Upper lobe of right lung (tissue), 1 donor: ENCODE measurements at regions not wholly inside any gene's neighbourhood (a gene's known extent, or its start where the extent isn't known, plus 50 kb on each side); places are given as distances from the start of the nearest gene placed in this dataset.

Experiments
- ATAC-seq: fragments of 200-7000 bp; cut with Tn5 transposase; one replicate; pipeline ENCODE4 v1.9.1; 2020; ENCODE audit warnings: mild to moderate bottlenecking, moderate library complexity
- DNase-seq: peaks from one replicate; pipeline ENCODE4 v3.0.0-alpha.2; 2020
- H3K27ac ChIP-seq: fragments of 200-600 bp; one replicate; pipeline ENCODE4 v1.8.0; 2022
- H3K27me3 ChIP-seq: fragments of 200-600 bp; one replicate; pipeline ENCODE4 v1.8.0; 2022; ENCODE audit warnings: mild to moderate bottlenecking
- H3K36me3 ChIP-seq: fragments of 200-600 bp; one replicate; pipeline ENCODE4 v1.8.0; 2022
- H3K4me1 ChIP-seq: fragments of 200-600 bp; one replicate; pipeline ENCODE4 v1.8.0; 2022
- H3K4me3 ChIP-seq: fragments of 200-600 bp; one replicate; pipeline ENCODE4 v1.8.0; 2022; ENCODE audit warnings: mild to moderate bottlenecking
- H3K9me3 ChIP-seq: fragments of 200-600 bp; one replicate; pipeline ENCODE4 v1.8.0; 2022
- intact Hi-C: fragments of 100-400 bp; cut with DNase I; formaldehyde crosslinking; loops from one replicate; pipeline ENCODE4 v1.11.0; 2022
- TF ChIP-seq, protein P1 (sequence below): fragments of 200-600 bp; IDR thresholded peaks from one replicate; pipeline ENCODE4 v1.8.0; 2022; ENCODE audit warnings: antibody characterized with exemption
- donor health status: DM: no; HTN: yes; CAD: no; lungs with severe emphysema.

DNA sequence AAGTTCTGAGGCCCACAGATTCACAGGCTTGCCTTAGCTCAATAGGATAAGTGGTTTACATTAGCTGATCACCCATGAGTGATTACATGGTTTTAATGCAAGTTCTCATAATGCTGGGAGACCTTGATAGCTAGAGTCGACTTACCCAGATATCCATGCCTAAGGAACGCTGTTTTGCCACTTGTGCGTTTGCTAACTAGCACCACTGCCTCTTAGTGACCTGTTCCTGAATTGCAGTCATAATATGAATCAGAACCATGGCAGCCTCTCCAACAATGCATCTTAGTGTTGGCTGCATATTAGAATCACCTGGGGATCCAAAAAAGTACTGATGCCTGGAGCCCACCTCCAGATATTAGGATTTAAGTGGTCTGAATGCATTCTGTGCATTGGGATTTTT, 251.1 kb upstream of the CDH5 start:
- no peaks in the 10 kb centered on the region for H3K4me1 ChIP-seq
- no peak for DNase-seq
- no peaks in the 10 kb centered on the region for H3K36me3 ChIP-seq
- intact Hi-C loops = no loop called here
- H3K27ac ChIP-seq = no peak overlapping the region
- ATAC-seq = no peak
- H3K4me3 ChIP-seq = no peak overlapping the region
- H3K27me3 ChIP-seq = no peaks in the 10 kb centered on the region
- H3K9me3 ChIP-seq = no peaks in the 10 kb centered on the region
- TF ChIP-seq, protein P1, sequence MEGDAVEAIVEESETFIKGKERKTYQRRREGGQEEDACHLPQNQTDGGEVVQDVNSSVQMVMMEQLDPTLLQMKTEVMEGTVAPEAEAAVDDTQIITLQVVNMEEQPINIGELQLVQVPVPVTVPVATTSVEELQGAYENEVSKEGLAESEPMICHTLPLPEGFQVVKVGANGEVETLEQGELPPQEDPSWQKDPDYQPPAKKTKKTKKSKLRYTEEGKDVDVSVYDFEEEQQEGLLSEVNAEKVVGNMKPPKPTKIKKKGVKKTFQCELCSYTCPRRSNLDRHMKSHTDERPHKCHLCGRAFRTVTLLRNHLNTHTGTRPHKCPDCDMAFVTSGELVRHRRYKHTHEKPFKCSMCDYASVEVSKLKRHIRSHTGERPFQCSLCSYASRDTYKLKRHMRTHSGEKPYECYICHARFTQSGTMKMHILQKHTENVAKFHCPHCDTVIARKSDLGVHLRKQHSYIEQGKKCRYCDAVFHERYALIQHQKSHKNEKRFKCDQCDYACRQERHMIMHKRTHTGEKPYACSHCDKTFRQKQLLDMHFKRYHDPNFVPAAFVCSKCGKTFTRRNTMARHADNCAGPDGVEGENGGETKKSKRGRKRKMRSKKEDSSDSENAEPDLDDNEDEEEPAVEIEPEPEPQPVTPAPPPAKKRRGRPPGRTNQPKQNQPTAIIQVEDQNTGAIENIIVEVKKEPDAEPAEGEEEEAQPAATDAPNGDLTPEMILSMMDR = no peak

DNA sequence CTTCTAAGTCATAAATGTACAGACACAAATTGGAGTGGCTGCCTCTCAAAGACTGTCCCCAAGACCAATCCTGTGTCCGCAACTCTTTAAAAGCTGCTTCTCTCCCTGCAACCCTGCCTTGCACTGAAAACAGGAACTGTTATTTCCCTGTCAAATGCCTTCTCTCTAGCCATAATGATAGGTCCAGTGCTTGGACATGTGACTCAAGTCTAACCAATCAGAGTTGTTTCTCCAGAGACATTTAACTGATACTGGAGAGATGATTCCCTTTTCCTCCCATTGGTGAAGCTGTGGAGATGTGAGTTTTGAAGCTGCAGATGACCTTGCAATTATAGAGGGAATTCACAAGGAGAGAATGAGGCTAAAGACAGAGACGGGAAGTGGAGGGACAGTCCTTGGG, 253.3 kb upstream of the CDH5 start:
- TF ChIP-seq, protein P1 = no peak
- H3K27ac ChIP-seq = no peak overlapping the region
- intact Hi-C loops = no loop called here
- H3K4me3 ChIP-seq = no peak overlapping the region
- no peak for DNase-seq
- no peaks in the 10 kb centered on the region for H3K4me1 ChIP-seq
- H3K27me3 ChIP-seq = no peaks in the 10 kb centered on the region
- no peaks in the 10 kb centered on the region for H3K9me3 ChIP-seq
- no peak for ATAC-seq
- H3K36me3 ChIP-seq = no peaks in the 10 kb centered on the region

DNA sequence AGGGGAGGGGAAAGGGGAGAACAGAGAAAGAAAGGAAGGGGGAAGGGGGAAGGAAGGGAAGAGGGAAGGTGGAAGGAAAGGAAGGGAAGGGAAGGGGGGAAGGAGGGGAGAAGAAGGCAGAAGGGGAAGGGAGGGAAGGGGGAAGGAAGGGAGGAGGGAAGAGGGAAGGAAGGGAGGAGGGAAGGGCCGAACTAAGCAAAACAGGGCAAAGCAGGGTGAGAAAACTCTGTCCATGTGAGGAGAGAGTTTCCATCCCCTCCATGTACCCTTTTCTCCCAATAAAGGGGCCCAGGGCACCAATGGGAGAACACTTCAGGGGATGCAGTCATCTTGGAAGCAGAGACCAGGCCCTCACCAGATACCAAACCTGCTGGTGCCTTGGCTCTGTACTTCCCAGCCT, 256.8 kb upstream of the CDH5 start:
- no peak overlapping the region for H3K4me3 ChIP-seq
- no peak overlapping the region for H3K27ac ChIP-seq
- H3K27me3 ChIP-seq = no peaks in the 10 kb centered on the region
- intact Hi-C loops = no loop called here
- no peaks in the 10 kb centered on the region for H3K4me1 ChIP-seq
- TF ChIP-seq, protein P1 = no peak
- no peak for ATAC-seq
- no peaks in the 10 kb centered on the region for H3K36me3 ChIP-seq
- DNase-seq = no peak
- no peaks in the 10 kb centered on the region for H3K9me3 ChIP-seq

DNA sequence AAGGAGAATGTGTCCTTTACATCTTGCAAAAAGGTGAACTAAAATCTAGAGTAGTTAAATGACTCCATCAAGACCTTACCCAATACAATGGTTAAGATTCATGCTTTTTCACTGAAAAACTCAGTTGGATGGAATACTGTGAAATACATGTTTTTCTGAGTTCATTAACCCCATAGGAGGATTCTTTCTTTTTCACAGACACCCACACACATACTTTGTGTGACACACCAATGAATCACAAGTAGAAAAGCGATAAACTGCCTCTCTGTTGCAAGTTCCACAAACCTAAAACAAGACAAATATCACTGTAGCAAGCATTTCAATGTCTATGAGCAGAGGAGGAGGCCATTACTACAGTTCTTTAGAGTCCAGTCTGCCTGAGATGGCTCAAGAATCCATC, 258.8 kb upstream of the CDH5 start:
- Histone ChIP-seq H3K36me3 (no peaks in the 10 kb centered on the region), H3K9me3 (no peaks in the 10 kb centered on the region), H3K27ac (no peak overlapping the region), H3K4me1 (no peaks in the 10 kb centered on the region), H3K27me3 (no peaks in the 10 kb centered on the region), H3K4me3 (no peak overlapping the region)
- intact Hi-C loops = no loop called here
- DNase-seq (no peak), ATAC-seq (no peak)
- TF ChIP-seq, protein P1 = no peak

DNA sequence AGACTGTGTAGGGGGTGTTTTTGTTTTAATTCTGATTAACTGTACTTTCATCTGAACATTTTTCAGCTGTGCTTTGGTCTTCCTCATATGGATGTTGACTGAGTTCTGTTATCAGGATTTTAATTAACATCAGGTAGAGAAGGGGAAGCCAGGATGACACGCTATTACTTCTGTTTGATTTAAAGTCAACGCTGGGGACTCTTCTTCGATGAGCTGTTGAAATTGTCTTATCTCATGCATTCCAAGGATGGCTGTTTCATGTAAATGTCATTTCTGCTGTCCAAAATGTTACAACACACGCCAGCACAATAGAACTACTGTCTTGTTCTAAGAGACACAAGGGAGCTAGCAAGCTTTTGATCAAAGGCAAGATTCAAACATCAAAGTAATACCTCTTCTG, 263.3 kb upstream of the CDH5 start:
- H3K36me3 ChIP-seq = no peaks in the 10 kb centered on the region
- TF ChIP-seq, protein P1 = no peak
- ATAC-seq (no peak), DNase-seq (no peak)
- peaks cover 3% of the 10 kb centered on the region for H3K27me3 ChIP-seq
- no peak overlapping the region for H3K4me3 ChIP-seq
- H3K27ac ChIP-seq = no peak overlapping the region
- intact Hi-C loops = no loop called here
- no peaks in the 10 kb centered on the region for H3K4me1 ChIP-seq
- H3K9me3 ChIP-seq = no peaks in the 10 kb centered on the region

DNA sequence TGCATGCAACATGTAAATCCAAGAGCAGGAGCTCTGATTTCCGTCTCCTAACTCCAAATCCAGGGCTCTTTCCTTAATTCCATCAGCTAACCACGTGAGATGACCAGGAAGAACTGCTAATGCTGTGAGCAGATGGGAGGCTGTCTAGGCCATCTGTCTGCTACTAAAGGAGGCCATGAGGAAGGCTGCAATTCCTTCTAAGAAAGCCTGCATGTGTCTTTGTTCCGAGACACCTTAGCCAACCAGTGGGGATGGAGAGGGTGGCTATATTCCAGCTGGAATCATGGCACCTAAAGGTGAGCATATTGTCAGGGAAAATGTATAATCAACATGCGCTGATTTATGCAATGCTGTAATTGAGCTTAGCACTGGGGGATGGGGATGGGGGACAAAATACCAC, 267.2 kb upstream of the CDH5 start:
- Histone ChIP-seq H3K4me1 (no peaks in the 10 kb centered on the region), H3K27me3 (peaks cover 3% of the 10 kb centered on the region), H3K9me3 (no peaks in the 10 kb centered on the region), H3K4me3 (no peak overlapping the region), H3K27ac (no peak overlapping the region), H3K36me3 (no peaks in the 10 kb centered on the region)
- intact Hi-C loops = no loop called here
- DNase-seq (no peak), ATAC-seq (no peak)
- TF ChIP-seq, protein P1 = no peak
